Esophagus squamous epithelium (tissue), 4 donors: ENCODE measurements at regions not wholly inside any gene's neighbourhood (a gene's known extent, or its start where the extent isn't known, plus 50 kb on each side); places are given as distances from the start of the nearest gene placed in this dataset.

Experiments
- POLR2A ChIP-seq, 4 donors: fragments of 450-650 bp; IDR thresholded peaks; one replicate each; pipeline ENCODE4 v1.6.1; 2017; ENCODE audit warnings: antibody characterized with exemption in 4 of 4, mild to moderate bottlenecking in 4 of 4, moderate library complexity in 3 of 4
- TF ChIP-seq, protein P1 (sequence below), 6 experiments: fragments of 450-650 bp in 4 of 6; fragments of 200-600 bp in 2 of 6; sonication (generic) in 2 of 6; IDR thresholded peaks; one replicate each; pipeline ENCODE4 v1.5.1; 2016 to 2019; ENCODE audit warnings: antibody characterized with exemption in 6 of 6, mild to moderate bottlenecking in 4 of 6, moderate library complexity in 4 of 6

- TF ChIP-seq, protein P1, sequence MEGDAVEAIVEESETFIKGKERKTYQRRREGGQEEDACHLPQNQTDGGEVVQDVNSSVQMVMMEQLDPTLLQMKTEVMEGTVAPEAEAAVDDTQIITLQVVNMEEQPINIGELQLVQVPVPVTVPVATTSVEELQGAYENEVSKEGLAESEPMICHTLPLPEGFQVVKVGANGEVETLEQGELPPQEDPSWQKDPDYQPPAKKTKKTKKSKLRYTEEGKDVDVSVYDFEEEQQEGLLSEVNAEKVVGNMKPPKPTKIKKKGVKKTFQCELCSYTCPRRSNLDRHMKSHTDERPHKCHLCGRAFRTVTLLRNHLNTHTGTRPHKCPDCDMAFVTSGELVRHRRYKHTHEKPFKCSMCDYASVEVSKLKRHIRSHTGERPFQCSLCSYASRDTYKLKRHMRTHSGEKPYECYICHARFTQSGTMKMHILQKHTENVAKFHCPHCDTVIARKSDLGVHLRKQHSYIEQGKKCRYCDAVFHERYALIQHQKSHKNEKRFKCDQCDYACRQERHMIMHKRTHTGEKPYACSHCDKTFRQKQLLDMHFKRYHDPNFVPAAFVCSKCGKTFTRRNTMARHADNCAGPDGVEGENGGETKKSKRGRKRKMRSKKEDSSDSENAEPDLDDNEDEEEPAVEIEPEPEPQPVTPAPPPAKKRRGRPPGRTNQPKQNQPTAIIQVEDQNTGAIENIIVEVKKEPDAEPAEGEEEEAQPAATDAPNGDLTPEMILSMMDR (IDR thresholded peaks at IDR 0.05) = no peak
- no peak for TF ChIP-seq POLR2A (IDR thresholded peaks at IDR 0.05)
These were observed 68.3 kb upstream of the ARL4C start for GRCh38 chr2:234565201-234565600.
